ENCODE measurements at regions not wholly inside any gene's neighbourhood (a gene's known extent, or its start where the extent isn't known, plus 50 kb on each side); places are given as distances from the start of the nearest gene placed in this dataset.

- H3K27ac ChIP-seq, result no peak overlapping the region
- intact Hi-C loops (cut with DNase I), result no loop called here
- no peak for TF ChIP-seq EP300 (IDR thresholded peaks at IDR 0.05)
- TF ChIP-seq CTCF (IDR thresholded peaks at IDR 0.05), result no peak
- TF ChIP-seq POLR2A (IDR thresholded peaks at IDR 0.05), result no peak
These were observed 86.4 kb upstream of the FBXO11 start for GRCh38 chr2:47992671-47993070.

GRCh38 chr2:47996808-47997207, 90.5 kb upstream of the FBXO11 start:
- no peak for DNase-seq
- TF ChIP-seq CTCF (IDR thresholded peaks at IDR 0.05), result no peak
- no peak for TF ChIP-seq EP300 (IDR thresholded peaks at IDR 0.05)
- no peak for TF ChIP-seq POLR2A (IDR thresholded peaks at IDR 0.05)
- H3K27me3 ChIP-seq, result no peaks in the 10 kb centered on the region
- WGBS, 3 donors, result 76 to 83% (median 81%) methylated on average over 4 of the region's 4 CpGs
- no peaks in the 10 kb centered on the region for H3K36me3 ChIP-seq
- H3K27ac ChIP-seq, result no peak overlapping the region
- no peaks in the 10 kb centered on the region for H3K9me3 ChIP-seq
- intact Hi-C loops (cut with DNase I), result no loop called here
- no peaks in the 10 kb centered on the region for H3K4me1 ChIP-seq (ENCODE audit: insufficient read depth)
- H3K4me3 ChIP-seq, result no peak overlapping the region

More at GRCh38 chr2:47992671-47993070, 86.4 kb upstream of the FBXO11 start:
- DNase-seq, result no peak
- Histone ChIP-seq H3K4me1 (ENCODE audit: insufficient read depth) (no peaks in the 10 kb centered on the region), H3K36me3 (no peaks in the 10 kb centered on the region), H3K9me3 (no peaks in the 10 kb centered on the region), H3K27me3 (no peaks in the 10 kb centered on the region), H3K4me3 (no peak overlapping the region)

GRCh38 chr2:47999512-47999911, 93.2 kb upstream of the FBXO11 start:
- no peaks in the 10 kb centered on the region for H3K27me3 ChIP-seq
- intact Hi-C loops (cut with DNase I), result no loop called here
- H3K27ac ChIP-seq, result no peak overlapping the region
- H3K4me1 ChIP-seq (ENCODE audit: insufficient read depth), result no peaks in the 10 kb centered on the region
- DNase-seq, result no peak
- TF ChIP-seq POLR2A (IDR thresholded peaks at IDR 0.05) (no peak), CTCF (IDR thresholded peaks at IDR 0.05) (no peak), EP300 (IDR thresholded peaks at IDR 0.05) (no peak)
- no peaks in the 10 kb centered on the region for H3K9me3 ChIP-seq
- 78 to 94% (median 86%) methylated on average over 1 of the region's 1 CpG for WGBS, 3 donors
- no peaks in the 10 kb centered on the region for H3K36me3 ChIP-seq
- no peak overlapping the region for H3K4me3 ChIP-seq

GRCh38 chr2:48001498-48001897, 95.2 kb upstream of the FBXO11 start:
- no peak overlapping the region for H3K4me3 ChIP-seq
- no peaks in the 10 kb centered on the region for H3K36me3 ChIP-seq
- no peaks in the 10 kb centered on the region for H3K27me3 ChIP-seq
- H3K4me1 ChIP-seq (ENCODE audit: insufficient read depth), result no peaks in the 10 kb centered on the region
- H3K27ac ChIP-seq, result no peak overlapping the region
- TF ChIP-seq POLR2A (IDR thresholded peaks at IDR 0.05) (no peak), CTCF (IDR thresholded peaks at IDR 0.05) (no peak), EP300 (IDR thresholded peaks at IDR 0.05) (no peak)
- H3K9me3 ChIP-seq, result no peaks in the 10 kb centered on the region
- intact Hi-C loops (cut with DNase I), result no loop called here
- no peak for DNase-seq

GRCh38 chr2:48006094-48006493, 99.8 kb upstream of the FBXO11 start:
- intact Hi-C loops (cut with DNase I), result no loop called here

More at GRCh38 chr2:48006094-48006493, 99.8 kb upstream of the FBXO11 start:
- Histone ChIP-seq H3K9me3 (no peaks in the 10 kb centered on the region), H3K36me3 (no peaks in the 10 kb centered on the region), H3K4me1 (ENCODE audit: insufficient read depth) (no peaks in the 10 kb centered on the region), H3K4me3 (no peak overlapping the region), H3K27ac (no peak overlapping the region), H3K27me3 (no peaks in the 10 kb centered on the region)
- TF ChIP-seq CTCF (IDR thresholded peaks at IDR 0.05) (no peak), EP300 (IDR thresholded peaks at IDR 0.05) (no peak), POLR2A (IDR thresholded peaks at IDR 0.05) (no peak)
- no peak for DNase-seq

Data from ovary (tissue), 7 donors.